ENCODE measurements at regions not wholly inside any gene's neighbourhood (a gene's known extent, or its start where the extent isn't known, plus 50 kb on each side); places are given as distances from the start of the nearest gene placed in this dataset.

GRCh38 chr4:94014484-94015136 is 186.1 kb downstream of the ATOH1 start:
- H3K79me1 ChIP-seq (ENCODE audit: low read depth, low read length), result no peaks in the 10 kb centered on the region
- H3K18ac ChIP-seq (ENCODE audit: low read length), result no peak overlapping the region
- H3K27ac ChIP-seq (replicated peaks; ENCODE audit: low read length), result no peak overlapping the region
- no peaks in the 10 kb centered on the region for H3K36me3 ChIP-seq (replicated peaks in 1 of 2; ENCODE audit: control insufficient read depth in 2 of 2, insufficient read depth in 2 of 2, low read length in 2 of 2)
- no peak overlapping the region for H2BK15ac ChIP-seq (ENCODE audit: low read length)
- no peaks in the 10 kb centered on the region for H3K27me3 ChIP-seq (ENCODE audit: control insufficient read depth in 3 of 3, insufficient read depth in 3 of 3, low read depth in 1 of 3, low read length in 3 of 3)
- H2BK5ac ChIP-seq (ENCODE audit: low read length), result no peak overlapping the region
- no peak overlapping the region for H3K9ac ChIP-seq (ENCODE audit: low read depth, low read length, poor library complexity)
- no peak overlapping the region for H3K14ac ChIP-seq (ENCODE audit: low read length)
- H3K4me1 ChIP-seq (ENCODE audit: control insufficient read depth in 2 of 2, insufficient read depth in 1 of 2, low read depth in 1 of 2, low read length in 2 of 2), result peaks cover 0 to 2% of the 10 kb centered on the region in 2 donors
- H3K23ac ChIP-seq (ENCODE audit: low read depth, low read length, poor library complexity), result no peak overlapping the region
- no peak overlapping the region for H3K4ac ChIP-seq (ENCODE audit: low read length)
- H2AK5ac ChIP-seq (ENCODE audit: low read depth, low read length), result no peak overlapping the region
- no peak overlapping the region for H2BK120ac ChIP-seq (ENCODE audit: low read depth, low read length)
- DNase-seq (ENCODE audit: low spot score), result no peak
- H3K4me3 ChIP-seq (ENCODE audit: low read length in 2 of 2), result no peak overlapping the region
- no peak overlapping the region for H4K91ac ChIP-seq (ENCODE audit: low read depth, low read length, poor library complexity)
- no peaks in the 10 kb centered on the region for H3K9me3 ChIP-seq (replicated peaks in 1 of 2; ENCODE audit: control insufficient read depth in 2 of 2, insufficient read depth in 1 of 2, low read depth in 1 of 2, low read length in 2 of 2)
- H2BK12ac ChIP-seq (ENCODE audit: low read length), result no peak overlapping the region
- no peak overlapping the region for H3K4me2 ChIP-seq (ENCODE audit: insufficient read depth, low read length, poor library complexity, severe bottlenecking)
- H2AFZ ChIP-seq (ENCODE audit: low read length), result no peak overlapping the region
- no peak overlapping the region for H4K8ac ChIP-seq (ENCODE audit: low read depth, low read length)
- no CpG with 5 or more reads among the region's 3 CpGs for WGBS, 2 donors (ENCODE audit: extremely low coverage in 2 of 2, insufficient read length in 2 of 2, insufficient replicate concordance in 1 of 2)

DNA sequence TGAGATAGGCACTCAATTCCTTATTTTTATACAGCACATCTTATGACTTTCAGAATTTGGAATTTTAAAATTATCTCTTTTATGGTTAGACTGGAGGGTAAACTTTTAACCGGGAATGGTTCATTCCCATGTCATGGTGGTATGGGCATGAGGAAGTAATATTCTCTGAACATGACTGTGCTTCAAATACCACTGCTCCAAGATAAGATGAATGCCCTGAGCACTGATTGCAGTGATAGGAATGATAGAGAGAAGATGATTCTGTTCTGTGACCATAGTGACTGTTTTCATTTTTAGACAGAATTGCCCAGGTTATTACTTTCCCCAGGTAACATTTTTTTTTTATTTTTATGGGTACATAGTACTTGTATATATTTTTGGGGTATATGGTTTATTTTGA is 187.4 kb downstream of the ATOH1 start:
- no peaks in the 10 kb centered on the region for H3K36me3 ChIP-seq (replicated peaks in 1 of 2; ENCODE audit: control insufficient read depth in 2 of 2, insufficient read depth in 2 of 2, low read length in 2 of 2)
- no peak overlapping the region for H2BK15ac ChIP-seq (ENCODE audit: low read length)
- no peak overlapping the region for H2BK5ac ChIP-seq (ENCODE audit: low read length)
- H3K79me1 ChIP-seq (ENCODE audit: low read depth, low read length), result no peaks in the 10 kb centered on the region
- no peak overlapping the region for H3K4ac ChIP-seq (ENCODE audit: low read length)
- no peak for DNase-seq (ENCODE audit: low spot score)
- no CpG with 5 or more reads among the region's 1 CpG for WGBS, 2 donors (ENCODE audit: extremely low coverage in 2 of 2, insufficient read length in 2 of 2, insufficient replicate concordance in 1 of 2)
- no peak overlapping the region for H3K18ac ChIP-seq (ENCODE audit: low read length)
- H2BK12ac ChIP-seq (ENCODE audit: low read length), result no peak overlapping the region
- H4K8ac ChIP-seq (ENCODE audit: low read depth, low read length), result no peak overlapping the region
- H3K27ac ChIP-seq (replicated peaks; ENCODE audit: low read length), result no peak overlapping the region
- peaks cover 0 to 2% of the 10 kb centered on the region in 2 donors for H3K4me1 ChIP-seq (ENCODE audit: control insufficient read depth in 2 of 2, insufficient read depth in 1 of 2, low read depth in 1 of 2, low read length in 2 of 2)
- no peak overlapping the region for H3K4me2 ChIP-seq (ENCODE audit: insufficient read depth, low read length, poor library complexity, severe bottlenecking)
- H3K9ac ChIP-seq (ENCODE audit: low read depth, low read length, poor library complexity), result no peak overlapping the region
- H3K14ac ChIP-seq (ENCODE audit: low read length), result no peak overlapping the region
- H2BK120ac ChIP-seq (ENCODE audit: low read depth, low read length), result no peak overlapping the region
- no peak overlapping the region for H3K23ac ChIP-seq (ENCODE audit: low read depth, low read length, poor library complexity)
- H2AK5ac ChIP-seq (ENCODE audit: low read depth, low read length), result no peak overlapping the region
- H3K9me3 ChIP-seq (replicated peaks in 1 of 2; ENCODE audit: control insufficient read depth in 2 of 2, insufficient read depth in 1 of 2, low read depth in 1 of 2, low read length in 2 of 2), result no peaks in the 10 kb centered on the region
- no peak overlapping the region for H4K91ac ChIP-seq (ENCODE audit: low read depth, low read length, poor library complexity)
- H3K27me3 ChIP-seq (ENCODE audit: control insufficient read depth in 3 of 3, insufficient read depth in 3 of 3, low read depth in 1 of 3, low read length in 3 of 3), result no peaks in the 10 kb centered on the region
- H3K4me3 ChIP-seq (ENCODE audit: low read length in 2 of 2), result no peak overlapping the region
- H2AFZ ChIP-seq (ENCODE audit: low read length), result no peak overlapping the region

- Histone ChIP-seq H4K91ac (ENCODE audit: low read depth, low read length, poor library complexity) (no peak overlapping the region), H3K23ac (ENCODE audit: low read depth, low read length, poor library complexity) (no peak overlapping the region), H3K14ac (ENCODE audit: low read length) (no peak overlapping the region), H3K9ac (ENCODE audit: low read depth, low read length, poor library complexity) (no peak overlapping the region), H3K4me1 (ENCODE audit: control insufficient read depth in 2 of 2, insufficient read depth in 1 of 2, low read depth in 1 of 2, low read length in 2 of 2) (no peaks in the 10 kb centered on the region), H2AK5ac (ENCODE audit: low read depth, low read length) (no peak overlapping the region), H3K27ac (replicated peaks; ENCODE audit: low read length) (no peak overlapping the region), H3K4me2 (ENCODE audit: insufficient read depth, low read length, poor library complexity, severe bottlenecking) (no peak overlapping the region), H2BK15ac (ENCODE audit: low read length) (no peak overlapping the region), H3K18ac (ENCODE audit: low read length) (no peak overlapping the region), H3K9me3 (replicated peaks in 1 of 2; ENCODE audit: control insufficient read depth in 2 of 2, insufficient read depth in 1 of 2, low read depth in 1 of 2, low read length in 2 of 2) (no peaks in the 10 kb centered on the region), H3K4ac (ENCODE audit: low read length) (no peak overlapping the region), H2BK5ac (ENCODE audit: low read length) (no peak overlapping the region), H3K27me3 (ENCODE audit: control insufficient read depth in 3 of 3, insufficient read depth in 3 of 3, low read depth in 1 of 3, low read length in 3 of 3) (no peaks in the 10 kb centered on the region), H3K79me1 (ENCODE audit: low read depth, low read length) (no peaks in the 10 kb centered on the region), H3K36me3 (replicated peaks in 1 of 2; ENCODE audit: control insufficient read depth in 2 of 2, insufficient read depth in 2 of 2, low read length in 2 of 2) (no peaks in the 10 kb centered on the region), H2BK120ac (ENCODE audit: low read depth, low read length) (no peak overlapping the region), H2AFZ (ENCODE audit: low read length) (no peak overlapping the region), H4K8ac (ENCODE audit: low read depth, low read length) (no peak overlapping the region), H2BK12ac (ENCODE audit: low read length) (no peak overlapping the region), H3K4me3 (ENCODE audit: low read length in 2 of 2) (no peak overlapping the region)
- no peak for DNase-seq (ENCODE audit: low spot score)
- no CpG with 5 or more reads among the region's 2 CpGs for WGBS, 2 donors (ENCODE audit: extremely low coverage in 2 of 2, insufficient read length in 2 of 2, insufficient replicate concordance in 1 of 2)
Observed at GRCh38 chr4:94032754-94033153, 174.9 kb upstream of the SMARCAD1 start.

DNA sequence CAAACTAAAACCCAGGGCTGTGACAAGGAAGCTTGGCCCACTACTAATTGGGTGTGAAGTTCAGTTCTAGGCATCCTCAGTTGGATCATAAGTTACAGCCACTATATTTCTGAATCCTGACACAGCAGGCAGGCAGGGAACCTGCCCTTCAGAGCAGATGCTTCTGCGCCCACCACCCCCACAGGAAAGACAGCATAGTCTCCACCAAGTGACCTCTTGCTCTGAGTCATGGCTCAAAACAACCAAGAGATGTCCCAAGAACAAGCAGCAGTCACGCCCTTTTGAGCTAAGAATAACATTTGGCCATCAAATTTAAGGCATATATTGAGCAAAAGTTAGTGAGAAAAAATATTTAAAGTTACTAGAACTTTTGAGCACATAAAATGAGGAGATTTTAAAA is 170.7 kb upstream of the SMARCAD1 start:
- no peak overlapping the region for H4K8ac ChIP-seq (ENCODE audit: low read depth, low read length)
- no peaks in the 10 kb centered on the region for H3K9me3 ChIP-seq (replicated peaks in 1 of 2; ENCODE audit: control insufficient read depth in 2 of 2, insufficient read depth in 1 of 2, low read depth in 1 of 2, low read length in 2 of 2)
- no peaks in the 10 kb centered on the region for H3K27me3 ChIP-seq (ENCODE audit: control insufficient read depth in 3 of 3, insufficient read depth in 3 of 3, low read depth in 1 of 3, low read length in 3 of 3)
- no peak overlapping the region for H2BK15ac ChIP-seq (ENCODE audit: low read length)
- no peak overlapping the region for H3K4ac ChIP-seq (ENCODE audit: low read length)
- H2AK5ac ChIP-seq (ENCODE audit: low read depth, low read length), result no peak overlapping the region
- H3K27ac ChIP-seq (replicated peaks; ENCODE audit: low read length), result no peak overlapping the region
- H3K23ac ChIP-seq (ENCODE audit: low read depth, low read length, poor library complexity), result no peak overlapping the region
- H3K18ac ChIP-seq (ENCODE audit: low read length), result no peak overlapping the region
- H3K79me1 ChIP-seq (ENCODE audit: low read depth, low read length), result no peaks in the 10 kb centered on the region
- no peak overlapping the region for H2BK12ac ChIP-seq (ENCODE audit: low read length)
- H3K4me3 ChIP-seq (ENCODE audit: low read length in 2 of 2), result no peak overlapping the region
- H3K9ac ChIP-seq (ENCODE audit: low read depth, low read length, poor library complexity), result no peak overlapping the region
- H2AFZ ChIP-seq (ENCODE audit: low read length), result no peak overlapping the region
- H3K4me1 ChIP-seq (ENCODE audit: control insufficient read depth in 2 of 2, insufficient read depth in 1 of 2, low read depth in 1 of 2, low read length in 2 of 2), result no peaks in the 10 kb centered on the region
- no peak overlapping the region for H2BK5ac ChIP-seq (ENCODE audit: low read length)
- no peak overlapping the region for H3K14ac ChIP-seq (ENCODE audit: low read length)
- H4K91ac ChIP-seq (ENCODE audit: low read depth, low read length, poor library complexity), result no peak overlapping the region
- WGBS, 2 donors (ENCODE audit: extremely low coverage in 2 of 2, insufficient read length in 2 of 2, insufficient replicate concordance in 1 of 2), result no CpG with 5 or more reads among the region's 2 CpGs
- H2BK120ac ChIP-seq (ENCODE audit: low read depth, low read length), result no peak overlapping the region
- H3K36me3 ChIP-seq (replicated peaks in 1 of 2; ENCODE audit: control insufficient read depth in 2 of 2, insufficient read depth in 2 of 2, low read length in 2 of 2), result no peaks in the 10 kb centered on the region
- DNase-seq (ENCODE audit: low spot score), result no peak
- H3K4me2 ChIP-seq (ENCODE audit: insufficient read depth, low read length, poor library complexity, severe bottlenecking), result peak overlapping the region; percentile 2

Measured in neuronal stem cell (in vitro differentiated cells).